ENCODE measurements at regions not wholly inside any gene's neighbourhood (a gene's known extent, or its start where the extent isn't known, plus 50 kb on each side); places are given as distances from the start of the nearest gene placed in this dataset.

DNA sequence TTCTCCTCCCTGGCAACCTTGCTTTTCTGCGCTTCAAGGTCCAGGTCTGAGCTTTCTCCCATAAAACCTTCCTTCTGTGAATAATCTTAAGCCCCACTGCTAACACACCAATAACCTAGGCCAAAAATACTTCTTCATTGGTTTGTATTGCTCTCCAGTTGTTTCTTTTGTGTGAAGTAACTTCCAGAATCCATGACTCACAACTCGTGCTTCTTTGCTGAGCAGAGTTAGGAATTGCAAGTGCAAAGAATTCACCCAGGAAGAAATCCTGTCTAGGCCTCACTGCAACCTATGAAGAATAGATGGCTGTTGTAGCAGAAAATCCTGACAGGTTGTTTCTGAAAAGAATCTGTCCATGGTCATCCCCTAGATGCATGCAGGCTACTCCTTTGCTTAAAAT is 295.7 kb downstream of the MED10 start:
- TF ChIP-seq, protein P1, sequence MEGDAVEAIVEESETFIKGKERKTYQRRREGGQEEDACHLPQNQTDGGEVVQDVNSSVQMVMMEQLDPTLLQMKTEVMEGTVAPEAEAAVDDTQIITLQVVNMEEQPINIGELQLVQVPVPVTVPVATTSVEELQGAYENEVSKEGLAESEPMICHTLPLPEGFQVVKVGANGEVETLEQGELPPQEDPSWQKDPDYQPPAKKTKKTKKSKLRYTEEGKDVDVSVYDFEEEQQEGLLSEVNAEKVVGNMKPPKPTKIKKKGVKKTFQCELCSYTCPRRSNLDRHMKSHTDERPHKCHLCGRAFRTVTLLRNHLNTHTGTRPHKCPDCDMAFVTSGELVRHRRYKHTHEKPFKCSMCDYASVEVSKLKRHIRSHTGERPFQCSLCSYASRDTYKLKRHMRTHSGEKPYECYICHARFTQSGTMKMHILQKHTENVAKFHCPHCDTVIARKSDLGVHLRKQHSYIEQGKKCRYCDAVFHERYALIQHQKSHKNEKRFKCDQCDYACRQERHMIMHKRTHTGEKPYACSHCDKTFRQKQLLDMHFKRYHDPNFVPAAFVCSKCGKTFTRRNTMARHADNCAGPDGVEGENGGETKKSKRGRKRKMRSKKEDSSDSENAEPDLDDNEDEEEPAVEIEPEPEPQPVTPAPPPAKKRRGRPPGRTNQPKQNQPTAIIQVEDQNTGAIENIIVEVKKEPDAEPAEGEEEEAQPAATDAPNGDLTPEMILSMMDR (IDR thresholded peaks at IDR 0.05): no peak
- TF ChIP-seq POLR2A (IDR thresholded peaks at IDR 0.05): no peak

All from thyroid gland (tissue), 4 donors.